GM12872 (cell line): ENCODE measurements at regions not wholly inside any gene's neighbourhood (a gene's known extent, or its start where the extent isn't known, plus 50 kb on each side); places are given as distances from the start of the nearest gene placed in this dataset.

ENCODE experiments used
- TF ChIP-seq, protein P1 (sequence below): IDR thresholded peaks from 3 replicates; pipeline ENCODE4 v1.5.1; 2011; ENCODE audit warnings: low read depth, mild to moderate bottlenecking, low read length, moderate library complexity; ENCODE audit not compliant: insufficient read depth

- TF ChIP-seq, protein P1, sequence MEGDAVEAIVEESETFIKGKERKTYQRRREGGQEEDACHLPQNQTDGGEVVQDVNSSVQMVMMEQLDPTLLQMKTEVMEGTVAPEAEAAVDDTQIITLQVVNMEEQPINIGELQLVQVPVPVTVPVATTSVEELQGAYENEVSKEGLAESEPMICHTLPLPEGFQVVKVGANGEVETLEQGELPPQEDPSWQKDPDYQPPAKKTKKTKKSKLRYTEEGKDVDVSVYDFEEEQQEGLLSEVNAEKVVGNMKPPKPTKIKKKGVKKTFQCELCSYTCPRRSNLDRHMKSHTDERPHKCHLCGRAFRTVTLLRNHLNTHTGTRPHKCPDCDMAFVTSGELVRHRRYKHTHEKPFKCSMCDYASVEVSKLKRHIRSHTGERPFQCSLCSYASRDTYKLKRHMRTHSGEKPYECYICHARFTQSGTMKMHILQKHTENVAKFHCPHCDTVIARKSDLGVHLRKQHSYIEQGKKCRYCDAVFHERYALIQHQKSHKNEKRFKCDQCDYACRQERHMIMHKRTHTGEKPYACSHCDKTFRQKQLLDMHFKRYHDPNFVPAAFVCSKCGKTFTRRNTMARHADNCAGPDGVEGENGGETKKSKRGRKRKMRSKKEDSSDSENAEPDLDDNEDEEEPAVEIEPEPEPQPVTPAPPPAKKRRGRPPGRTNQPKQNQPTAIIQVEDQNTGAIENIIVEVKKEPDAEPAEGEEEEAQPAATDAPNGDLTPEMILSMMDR = no peak
Measured at GRCh38 chr6:8315154-8315553, 120.2 kb downstream of the SLC35B3 start.

DNA sequence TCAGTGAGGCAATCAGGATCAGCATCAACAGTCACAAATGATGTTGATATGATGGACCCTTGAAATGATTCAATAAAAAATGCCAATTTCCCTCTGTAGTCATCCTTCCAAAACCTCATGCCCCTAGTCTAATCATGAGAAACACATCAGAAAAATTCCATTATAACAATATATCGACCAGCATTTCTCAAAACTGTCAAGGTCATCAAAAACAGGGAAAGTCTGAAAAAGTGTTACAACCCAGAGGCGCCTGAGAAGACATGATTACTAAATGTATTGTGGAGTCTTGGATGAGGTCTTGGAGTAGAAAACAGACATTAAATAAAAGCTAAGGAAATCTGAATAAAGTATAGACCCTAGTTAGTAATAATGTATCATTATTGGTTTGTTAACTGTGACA is 133.8 kb downstream of the SLC35B3 start:
- TF ChIP-seq, protein P1 = no peak

DNA sequence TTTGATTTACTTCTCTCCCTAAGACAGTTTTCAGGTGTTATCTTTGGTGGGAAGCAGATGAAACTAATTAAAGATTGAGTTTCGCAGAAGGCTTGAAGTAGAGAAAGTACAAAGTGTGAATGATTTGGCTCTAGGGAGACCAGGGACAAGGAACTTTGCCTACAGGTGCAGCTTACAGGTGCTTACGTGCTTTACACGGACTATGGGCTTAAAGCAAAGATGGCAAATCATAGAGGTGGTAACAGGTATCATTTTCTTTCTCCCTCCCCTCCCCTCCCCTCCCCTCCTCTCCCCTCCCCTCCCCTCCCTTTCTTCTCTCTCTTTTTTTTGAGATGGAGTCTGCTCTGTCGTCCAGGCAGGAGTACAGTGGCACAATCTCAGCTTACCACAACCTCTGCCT is 136.3 kb downstream of the SLC35B3 start:
- TF ChIP-seq, protein P1 = no peak

DNA sequence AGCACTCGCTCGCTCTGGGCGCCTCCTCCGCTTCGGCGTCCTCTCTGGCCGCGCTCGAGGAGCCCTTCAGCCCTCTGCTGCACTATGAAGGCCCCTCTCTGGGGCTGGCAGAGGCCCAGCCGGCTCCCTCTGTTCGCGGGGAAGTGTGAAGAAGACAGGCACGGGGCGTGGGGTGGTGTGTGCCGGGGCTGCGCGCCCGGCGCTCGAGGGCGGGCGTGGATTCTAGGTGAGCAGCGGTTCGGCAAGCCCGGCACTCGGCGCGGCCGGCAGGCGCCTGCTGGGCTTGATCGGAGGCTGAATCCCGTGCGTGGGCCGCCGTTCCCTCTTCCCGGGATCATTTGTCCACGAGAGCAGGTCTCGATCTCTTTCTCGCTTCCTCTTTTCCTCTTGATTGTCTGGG is 153.0 kb downstream of the SLC35B3 start:
- TF ChIP-seq, protein P1 = no peak

DNA sequence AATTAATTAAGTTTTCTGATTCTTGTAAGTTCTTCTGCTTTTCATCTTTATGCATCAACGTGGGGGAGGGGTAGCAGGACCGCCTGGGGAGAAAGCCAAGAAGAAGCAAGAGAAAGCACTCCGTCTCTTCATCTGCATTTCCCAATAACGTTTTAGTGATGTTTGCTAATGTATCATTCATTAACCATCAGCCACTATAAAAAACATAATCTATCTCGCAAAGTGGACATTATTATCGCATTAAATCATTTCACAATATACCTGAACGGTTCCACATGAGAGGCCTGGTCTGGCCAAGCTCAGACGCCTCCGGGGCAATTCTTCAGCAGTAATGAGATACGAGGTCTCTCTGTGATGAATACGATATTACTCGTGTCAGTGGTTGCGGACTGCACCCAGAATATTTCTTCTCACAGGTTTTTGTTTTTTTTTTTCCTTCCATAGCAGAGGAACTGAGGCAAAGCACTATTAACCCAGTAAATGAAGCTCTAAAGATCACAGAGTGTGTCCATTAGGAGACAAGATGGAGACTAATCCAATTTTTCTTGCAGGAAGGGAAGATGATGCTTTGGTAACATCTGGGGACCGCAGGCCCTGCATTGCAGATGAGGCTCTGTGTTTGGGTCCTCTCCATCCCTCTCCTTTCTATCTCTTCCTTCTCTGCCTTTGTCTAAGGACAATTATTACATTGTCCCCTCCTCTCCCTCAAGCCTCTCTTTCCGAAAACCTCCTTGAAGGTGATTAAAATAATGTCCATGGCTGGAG is 156.1 kb downstream of the SLC35B3 start:
- TF ChIP-seq, protein P1 = no peak

- TF ChIP-seq, protein P1 = no peak
Measured at GRCh38 chr6:8278562-8278961, 156.8 kb downstream of the SLC35B3 start.

DNA sequence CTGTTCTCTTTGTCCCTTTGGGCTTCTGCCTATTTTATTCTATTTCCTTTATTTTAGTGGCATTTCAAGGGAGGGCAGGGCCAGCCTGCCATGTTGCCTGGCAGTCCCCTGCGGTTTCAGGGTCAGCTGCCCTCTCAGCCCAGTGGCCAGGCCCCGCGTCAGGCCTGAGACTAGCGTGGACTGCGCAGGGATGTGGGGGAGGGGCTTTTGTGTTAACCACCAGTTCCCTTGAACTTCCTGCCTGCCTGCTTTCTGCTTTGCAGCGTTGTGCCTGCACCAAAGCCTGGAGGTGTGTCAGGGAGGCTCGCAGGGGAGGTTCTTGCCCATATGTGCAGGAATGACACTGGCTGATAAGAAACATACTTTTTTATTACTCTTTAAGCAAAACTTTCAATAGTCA is 157.6 kb downstream of the SLC35B3 start:
- TF ChIP-seq, protein P1 = no peak
